CD4-positive, CD25-positive, alpha-beta regulatory T cell (primary cell): ENCODE measurements at regions not wholly inside any gene's neighbourhood (a gene's known extent, or its start where the extent isn't known, plus 50 kb on each side); places are given as distances from the start of the nearest gene placed in this dataset.

Experiments
- ATAC-seq, 2 donors: fragments of 150-1000 bp; cut with Tn5 transposase; one replicate each; pipeline ENCODE4 v1.10.0; 2021; ENCODE audit warnings: low read depth in 2 of 2, moderate number of reproducible peaks in 2 of 2, moderate library complexity in 1 of 2
- DNase-seq, 3 donors: peaks; one replicate each; pipeline versions ENCODE4 v3.0.0 to v3.0.0-alpha.2; 2012 to 2022; ENCODE audit warnings: mixed read lengths in 1 of 3
- H3K27ac ChIP-seq: one replicate; pipeline ENCODE4 v1.7.0; 2013; ENCODE audit warnings: mild to moderate bottlenecking, low read length; ENCODE audit not compliant: insufficient read depth, poor library complexity, severe bottlenecking
- H3K27me3 ChIP-seq: one replicate; pipeline ENCODE4 v1.7.0; 2013; ENCODE audit warnings: low read length; ENCODE audit not compliant: control insufficient read depth, insufficient read depth
- H3K36me3 ChIP-seq: one replicate; pipeline ENCODE4 v1.7.0; 2013; ENCODE audit warnings: mild to moderate bottlenecking, low read length, moderate library complexity; ENCODE audit not compliant: control insufficient read depth, insufficient read depth
- H3K4me1 ChIP-seq: 2 replicates; pipeline ENCODE4 v1.7.0; 2013; ENCODE audit warnings: mild to moderate bottlenecking, low read length; ENCODE audit not compliant: insufficient read depth, control insufficient read depth, poor library complexity, severe bottlenecking
- H3K4me3 ChIP-seq: one replicate; pipeline ENCODE4 v1.7.0; 2013; ENCODE audit warnings: low read depth, mild to moderate bottlenecking, low read length, moderate library complexity
- H3K9me3 ChIP-seq, 2 experiments: 1 replicate in 1 of 2; 2 replicates in 1 of 2; pipeline ENCODE4 v1.7.0; 2013; ENCODE audit warnings: low read length in 2 of 2, mild to moderate bottlenecking in 1 of 2, moderate library complexity in 1 of 2; ENCODE audit not compliant: control insufficient read depth in 2 of 2
- H3K27ac Mint-ChIP-seq, 3 donors: one replicate each; pipeline ENCODE4 v1.8.0; 2020 to 2022; ENCODE audit warnings: mild to moderate bottlenecking in 3 of 3, mixed read lengths in 3 of 3, moderate library complexity in 2 of 3
- H3K27me3 Mint-ChIP-seq: one replicate; pipeline ENCODE4 v1.8.0; 2022; ENCODE audit warnings: mild to moderate bottlenecking, mixed read lengths
- H3K36me3 Mint-ChIP-seq: one replicate; pipeline ENCODE4 v1.8.0; 2020; ENCODE audit warnings: mixed read lengths
- H3K4me1 Mint-ChIP-seq, 4 donors: one replicate each; pipeline ENCODE4 v1.8.0; 2020 to 2022; ENCODE audit warnings: mixed read lengths in 4 of 4, mild to moderate bottlenecking in 1 of 4
- H3K4me3 Mint-ChIP-seq, 4 donors: one replicate each; pipeline ENCODE4 v1.8.0; 2020 to 2022; ENCODE audit warnings: mild to moderate bottlenecking in 4 of 4, mixed read lengths in 4 of 4, moderate library complexity in 3 of 4
- H3K9me3 Mint-ChIP-seq, 7 donors: one replicate each; pipeline ENCODE4 v1.8.0; 2020 to 2022; ENCODE audit warnings: mixed read lengths in 7 of 7, mild to moderate bottlenecking in 3 of 7, moderate library complexity in 2 of 7

DNA sequence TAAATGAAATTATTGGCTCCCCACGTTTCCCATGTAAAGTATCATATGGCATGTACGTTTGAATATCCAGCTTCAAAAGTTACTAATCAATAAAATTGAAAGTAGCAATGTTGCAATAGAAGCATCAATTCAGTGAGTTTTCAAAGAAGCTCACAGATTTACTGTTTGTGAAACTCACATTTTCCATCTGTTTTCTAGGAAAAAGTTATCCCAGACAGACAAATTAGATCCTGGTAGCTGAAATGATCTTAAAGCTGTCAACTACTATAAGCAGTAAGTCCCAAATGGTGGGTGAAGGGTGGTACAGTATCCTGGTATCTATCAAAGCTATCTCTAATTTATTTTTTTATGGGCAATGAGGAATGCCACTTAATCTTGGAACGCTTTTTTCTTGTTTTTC, 60.7 kb upstream of the MXRA5 start:
- H3K36me3 Mint-ChIP-seq, result no peaks in the 10 kb centered on the region
- no peak for DNase-seq
- H3K4me1 Mint-ChIP-seq, result no peaks in the 10 kb centered on the region
- no peak overlapping the region for H3K27ac Mint-ChIP-seq
- Histone ChIP-seq H3K9me3 (peaks cover 0 to 1% of the 10 kb centered on the region in 2 experiments), H3K4me1 (no peaks in the 10 kb centered on the region), H3K36me3 (no peaks in the 10 kb centered on the region), H3K4me3 (no peak overlapping the region), H3K27me3 (no peaks in the 10 kb centered on the region), H3K27ac (no peak overlapping the region)
- peaks cover 0 to 8% (median 2%) of the 10 kb centered on the region in 7 donors for H3K9me3 Mint-ChIP-seq
- ATAC-seq, result no peak
- H3K4me3 Mint-ChIP-seq, result no peak overlapping the region
- H3K27me3 Mint-ChIP-seq, result no peaks in the 10 kb centered on the region

DNA sequence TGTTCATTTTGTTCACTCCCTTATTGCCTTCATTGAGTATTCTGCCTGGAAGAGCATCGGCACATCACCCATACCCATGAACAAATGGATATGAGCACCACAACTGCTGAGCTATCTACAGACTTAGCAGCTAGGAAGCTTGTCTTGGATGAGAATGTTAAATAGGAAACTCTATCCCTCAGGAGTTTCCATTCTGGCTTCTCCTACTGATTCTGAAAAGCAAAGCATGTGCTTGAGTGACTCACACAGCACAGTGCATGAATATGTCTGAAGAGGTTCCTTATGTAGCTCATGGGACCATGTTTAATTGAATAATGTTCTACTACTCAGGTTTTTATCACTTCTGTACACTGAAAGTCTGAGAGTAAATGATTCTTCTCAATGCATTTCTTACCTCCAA, 57.3 kb upstream of the MXRA5 start:
- Mint-ChIP-seq H3K27ac (no peak overlapping the region), H3K36me3 (no peaks in the 10 kb centered on the region), H3K4me1 (no peaks in the 10 kb centered on the region), H3K9me3 (peaks cover 0 to 6% (median 2%) of the 10 kb centered on the region in 7 donors), H3K27me3 (no peaks in the 10 kb centered on the region), H3K4me3 (no peak overlapping the region)
- no peaks in the 10 kb centered on the region for H3K36me3 ChIP-seq
- no peak overlapping the region for H3K27ac ChIP-seq
- DNase-seq, result no peak
- H3K27me3 ChIP-seq, result no peaks in the 10 kb centered on the region
- H3K9me3 ChIP-seq, result peaks cover 0 to 1% of the 10 kb centered on the region in 2 experiments
- no peaks in the 10 kb centered on the region for H3K4me1 ChIP-seq
- H3K4me3 ChIP-seq, result no peak overlapping the region
- ATAC-seq, result no peak
